ENCODE measurements at regions not wholly inside any gene's neighbourhood (a gene's known extent, or its start where the extent isn't known, plus 50 kb on each side); places are given as distances from the start of the nearest gene placed in this dataset.

GRCh38 chr15:87144775-87145174 is 1065.1 kb downstream of the AGBL1 start:
- TF ChIP-seq, protein P1, sequence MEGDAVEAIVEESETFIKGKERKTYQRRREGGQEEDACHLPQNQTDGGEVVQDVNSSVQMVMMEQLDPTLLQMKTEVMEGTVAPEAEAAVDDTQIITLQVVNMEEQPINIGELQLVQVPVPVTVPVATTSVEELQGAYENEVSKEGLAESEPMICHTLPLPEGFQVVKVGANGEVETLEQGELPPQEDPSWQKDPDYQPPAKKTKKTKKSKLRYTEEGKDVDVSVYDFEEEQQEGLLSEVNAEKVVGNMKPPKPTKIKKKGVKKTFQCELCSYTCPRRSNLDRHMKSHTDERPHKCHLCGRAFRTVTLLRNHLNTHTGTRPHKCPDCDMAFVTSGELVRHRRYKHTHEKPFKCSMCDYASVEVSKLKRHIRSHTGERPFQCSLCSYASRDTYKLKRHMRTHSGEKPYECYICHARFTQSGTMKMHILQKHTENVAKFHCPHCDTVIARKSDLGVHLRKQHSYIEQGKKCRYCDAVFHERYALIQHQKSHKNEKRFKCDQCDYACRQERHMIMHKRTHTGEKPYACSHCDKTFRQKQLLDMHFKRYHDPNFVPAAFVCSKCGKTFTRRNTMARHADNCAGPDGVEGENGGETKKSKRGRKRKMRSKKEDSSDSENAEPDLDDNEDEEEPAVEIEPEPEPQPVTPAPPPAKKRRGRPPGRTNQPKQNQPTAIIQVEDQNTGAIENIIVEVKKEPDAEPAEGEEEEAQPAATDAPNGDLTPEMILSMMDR (IDR thresholded peaks at IDR 0.05; ENCODE audit: insufficient read depth, low read depth, low read length) = no peak
- POLR2A ChIA-PET = no interaction called here
- no peak for DNase-seq (ENCODE audit: low read depth)

GRCh38 chr15:87142096-87142495 is 1062.4 kb downstream of the AGBL1 start:
- DNase-seq (ENCODE audit: low read depth) = peak; percentile 9
- CTCF ChIA-PET = no interaction called here
- Histone ChIP-seq H3K4me3 (ENCODE audit: low read depth, low read length) (no peak overlapping the region), H3K36me3 (ENCODE audit: control insufficient read depth, insufficient read depth, low read length) (no peaks in the 10 kb centered on the region), H3K27me3 (ENCODE audit: control insufficient read depth, insufficient read depth, low read length) (no peaks in the 10 kb centered on the region)
- POLR2A ChIA-PET = no interaction called here
- TF ChIP-seq, protein P1 (IDR thresholded peaks at IDR 0.05; ENCODE audit: insufficient read depth, low read depth, low read length) = no peak

More at GRCh38 chr15:87144775-87145174, 1065.1 kb downstream of the AGBL1 start:
- CTCF ChIA-PET = no interaction called here
- H3K4me3 ChIP-seq (ENCODE audit: low read depth, low read length) = no peak overlapping the region
- no peaks in the 10 kb centered on the region for H3K36me3 ChIP-seq (ENCODE audit: control insufficient read depth, insufficient read depth, low read length)
- H3K27me3 ChIP-seq (ENCODE audit: control insufficient read depth, insufficient read depth, low read length) = no peaks in the 10 kb centered on the region

DNA sequence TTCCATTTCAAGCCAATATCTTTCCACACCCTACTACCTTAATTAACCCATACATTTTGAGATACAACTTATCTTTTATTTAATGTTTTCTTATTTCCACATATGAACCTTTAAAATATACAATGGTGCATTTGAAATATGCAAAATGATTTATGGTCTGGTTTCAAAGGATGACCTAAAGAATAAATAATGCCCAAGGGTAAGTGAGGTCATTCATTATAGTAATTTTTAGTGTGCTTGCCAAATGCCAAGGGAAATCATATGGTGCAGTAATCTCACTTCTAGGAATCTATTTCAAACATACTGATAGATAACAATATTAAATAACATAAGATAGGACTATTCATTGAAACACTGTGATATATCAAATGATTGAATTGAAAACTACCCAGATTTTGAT is 1055.4 kb downstream of the AGBL1 start:
- Histone ChIP-seq H3K4me3 (ENCODE audit: low read depth, low read length) (no peak overlapping the region), H3K36me3 (ENCODE audit: control insufficient read depth, insufficient read depth, low read length) (no peaks in the 10 kb centered on the region), H3K27me3 (ENCODE audit: control insufficient read depth, insufficient read depth, low read length) (no peaks in the 10 kb centered on the region)
- TF ChIP-seq, protein P1 (IDR thresholded peaks at IDR 0.05; ENCODE audit: insufficient read depth, low read depth, low read length) = no peak
- ChIA-PET CTCF (no interaction called here), POLR2A (no interaction called here)
- no peak for DNase-seq (ENCODE audit: low read depth)

DNA sequence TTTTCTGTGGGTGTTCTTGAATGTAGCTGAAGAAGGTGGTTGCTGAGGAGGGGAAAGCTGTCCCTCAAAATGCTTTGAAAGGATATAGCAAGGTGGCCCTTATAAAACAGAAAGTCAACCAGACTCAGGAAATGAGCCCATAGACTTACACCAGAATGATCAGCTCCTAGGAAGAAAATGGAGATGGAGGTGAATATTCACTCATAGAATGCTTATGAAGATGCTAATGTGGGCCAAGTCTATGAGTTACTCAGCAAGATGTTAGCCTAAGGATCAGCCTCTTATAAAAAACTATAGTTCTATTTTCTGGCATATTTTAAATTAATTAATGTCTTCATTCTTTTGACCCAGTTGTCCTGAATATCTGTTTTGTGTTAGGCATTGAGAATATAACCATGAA is 1054.0 kb downstream of the AGBL1 start:
- ChIA-PET POLR2A (no interaction called here), CTCF (no interaction called here)
- TF ChIP-seq, protein P1 (IDR thresholded peaks at IDR 0.05; ENCODE audit: insufficient read depth, low read depth, low read length) = no peak
- Histone ChIP-seq H3K36me3 (ENCODE audit: control insufficient read depth, insufficient read depth, low read length) (no peaks in the 10 kb centered on the region), H3K27me3 (ENCODE audit: control insufficient read depth, insufficient read depth, low read length) (no peaks in the 10 kb centered on the region), H3K4me3 (ENCODE audit: low read depth, low read length) (no peak overlapping the region)
- no peak for DNase-seq (ENCODE audit: low read depth)

DNA sequence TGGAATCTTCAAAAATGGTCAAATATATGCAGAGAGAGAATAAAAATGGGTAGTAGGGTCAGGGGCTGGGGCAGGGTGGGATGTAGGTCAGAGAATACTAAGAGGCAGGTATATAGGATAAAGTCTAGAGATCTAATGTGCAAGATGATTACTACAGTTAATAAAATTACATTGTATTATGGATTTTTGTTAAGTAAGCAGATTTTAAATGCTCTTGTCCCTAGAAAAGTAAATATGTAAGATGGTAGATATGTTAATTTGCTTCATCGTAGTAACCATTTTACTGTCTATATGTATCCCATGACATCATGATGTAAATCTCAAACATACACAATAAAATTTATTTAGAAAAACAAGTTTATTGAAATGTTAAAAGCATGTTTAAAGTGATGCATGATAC is 1051.4 kb downstream of the AGBL1 start:
- TF ChIP-seq, protein P1 (IDR thresholded peaks at IDR 0.05; ENCODE audit: insufficient read depth, low read depth, low read length) = no peak
- H3K4me3 ChIP-seq (ENCODE audit: low read depth, low read length) = no peak overlapping the region
- no peak for DNase-seq (ENCODE audit: low read depth)
- ChIA-PET CTCF (no interaction called here), POLR2A (no interaction called here)
- H3K27me3 ChIP-seq (ENCODE audit: control insufficient read depth, insufficient read depth, low read length) = no peaks in the 10 kb centered on the region
- no peaks in the 10 kb centered on the region for H3K36me3 ChIP-seq (ENCODE audit: control insufficient read depth, insufficient read depth, low read length)

Data from BJ (cell line).